K562 (cell line): ENCODE measurements at regions not wholly inside any gene's neighbourhood (a gene's known extent, or its start where the extent isn't known, plus 50 kb on each side); places are given as distances from the start of the nearest gene placed in this dataset.

ENCODE experiments used
- CEBPG ChIP-seq, 3 experiments: fragments of 200-800 bp in 1 of 3; sonication (Bioruptor generic) in 1 of 3; sonication (generic) in 1 of 3; formaldehyde crosslinking in 1 of 3; IDR thresholded peaks in 2 of 3; conservative IDR thresholded peaks in 1 of 3; 2 replicates each; pipeline versions ENCODE4 v1.6.1 to v1.8.0; 2016 to 2022; ENCODE audit warnings: missing compliant biosample characterization in 2 of 3, missing genetic modification characterization in 2 of 3, mild to moderate bottlenecking in 1 of 3, missing genetic modification reagents in 1 of 3
- SRF ChIP-seq, 2 experiments: fragments of 250-450, 450-650 bp in 1 of 2; sonication (Bioruptor Pico) in 1 of 2; sonication (generic) in 1 of 2; formaldehyde crosslinking; IDR thresholded peaks; 2 replicates each; pipeline versions ENCODE4 v1.5.0 to v1.5.1; 2020 to 2022; ENCODE audit warnings: mild to moderate bottlenecking in 1 of 2, missing genetic modification reagents in 1 of 2
- TAF1 ChIP-seq: IDR thresholded peaks from 2 replicates; pipeline ENCODE4 v1.6.1; 2011; ENCODE audit warnings: mild to moderate bottlenecking, low read length, moderate library complexity; ENCODE audit not compliant: insufficient read depth, control insufficient read depth, severe bottlenecking; ENCODE audit errors: extremely low read depth
- TCF3 ChIP-seq: sonication (generic); formaldehyde crosslinking; IDR thresholded peaks from 2 replicates; pipeline ENCODE4 v1.4.0; 2020; ENCODE audit warnings: mild to moderate bottlenecking, missing genetic modification reagents
- ZNF764 ChIP-seq: fragments of 250-450 bp; sonication (Bioruptor Pico); IDR thresholded peaks from 2 replicates; pipeline ENCODE4 v1.4.0; 2020; ENCODE audit warnings: low read depth, mild to moderate bottlenecking, moderate library complexity

DNA sequence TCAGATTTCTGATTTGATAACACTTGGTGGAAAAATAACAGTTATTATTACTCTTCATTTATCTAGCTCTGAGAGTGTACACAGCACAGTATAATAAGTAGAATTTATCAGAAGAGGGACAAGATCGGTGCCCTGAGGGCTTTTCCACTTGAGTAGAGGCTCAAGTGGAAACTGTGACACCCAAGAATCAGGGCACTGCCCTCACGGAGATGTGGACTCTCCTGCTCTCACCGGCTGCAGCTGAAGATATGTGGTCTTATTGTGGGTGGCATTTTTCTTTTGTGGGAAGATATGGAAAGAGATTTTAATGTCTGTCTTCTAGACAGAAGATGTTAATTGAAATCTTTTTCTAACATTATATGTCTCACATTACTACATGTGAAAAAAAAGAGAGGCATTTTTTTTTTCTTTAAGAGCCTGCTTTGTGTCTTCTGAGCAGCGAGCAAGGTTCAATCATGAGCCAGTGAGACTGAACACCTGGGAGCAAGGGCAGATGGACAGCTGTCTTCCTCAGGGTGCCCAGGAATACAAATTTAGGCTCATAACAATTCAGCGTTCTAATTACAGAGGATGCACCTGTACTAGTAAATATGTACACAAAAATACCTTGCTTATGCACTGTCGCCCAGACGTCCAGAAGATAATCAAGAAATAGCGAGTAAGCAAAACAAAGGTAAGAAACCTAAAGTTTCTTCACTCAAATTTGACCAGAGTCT is 1098.2 kb upstream of the FANCL start:
- TF ChIP-seq SRF (CRISPR knock-in tag; IDR thresholded peaks at IDR 0.05) (no peak), ZNF764 (CRISPR knock-in tag) (no peak), TCF3 (CRISPR knock-in tag) (no peak), TAF1 (no peak), CEBPG (CRISPR knock-in tag; IDR thresholded peaks at IDR 0.05) (no peak), CEBPG (tag; conservative IDR thresholded peaks at IDR 0.05 in 1 of 2, IDR thresholded peaks at IDR 0.05 in 1 of 2) (no peak)
